Neuronal stem cell (in vitro differentiated cells): ENCODE measurements at regions not wholly inside any gene's neighbourhood (a gene's known extent, or its start where the extent isn't known, plus 50 kb on each side); places are given as distances from the start of the nearest gene placed in this dataset.
A peak's percentile ranks its signal among the peaks of the same experiment; 100 is the strongest.

Experiments used
- DNase-seq: peaks from one replicate; pipeline ENCODE4 v3.0.0-alpha.2; 2013; ENCODE audit warnings: low spot score
- H2AFZ ChIP-seq: one replicate; pipeline ENCODE4 v1.6.1; 2013; ENCODE audit warnings: mild to moderate bottlenecking, low read length, inconsistent platforms
- H2AK5ac ChIP-seq: 2 replicates; pipeline ENCODE4 v1.6.1; 2013; ENCODE audit warnings: low read depth, mild to moderate bottlenecking, inconsistent platforms, low read length, moderate library complexity, mixed read lengths
- H2BK120ac ChIP-seq: 2 replicates; pipeline ENCODE4 v1.6.1; 2013; ENCODE audit warnings: low read depth, mild to moderate bottlenecking, inconsistent platforms, low read length, moderate library complexity, mixed read lengths
- H2BK12ac ChIP-seq: one replicate; pipeline ENCODE4 v1.6.1; 2013; ENCODE audit warnings: low read length, inconsistent platforms
- H2BK15ac ChIP-seq: 2 replicates; pipeline ENCODE4 v1.6.1; 2013; ENCODE audit warnings: mild to moderate bottlenecking, low read length, inconsistent platforms, mixed read lengths
- H2BK5ac ChIP-seq: one replicate; pipeline ENCODE4 v1.6.1; 2013; ENCODE audit warnings: inconsistent platforms, mild to moderate bottlenecking, low read length, moderate library complexity
- H3K14ac ChIP-seq: one replicate; pipeline ENCODE4 v1.6.1; 2013; ENCODE audit warnings: low read length, inconsistent platforms
- H3K18ac ChIP-seq: 2 replicates; pipeline ENCODE4 v1.6.1; 2013; ENCODE audit warnings: low read length, inconsistent platforms
- H3K23ac ChIP-seq: 2 replicates; pipeline ENCODE4 v1.6.1; 2013; ENCODE audit warnings: low read depth, mild to moderate bottlenecking, mixed read lengths, low read length, inconsistent platforms; ENCODE audit not compliant: poor library complexity
- H3K27ac ChIP-seq: replicated peaks from 3 replicates; pipeline ENCODE4 v1.5.1; 2013; ENCODE audit warnings: low read length, inconsistent platforms
- H3K27me3 ChIP-seq, 3 experiments: 2 replicates each; pipeline ENCODE4 v1.6.1; 2013; ENCODE audit warnings: low read length in 3 of 3, mild to moderate bottlenecking in 2 of 3, inconsistent platforms in 1 of 3, low read depth in 1 of 3, mixed read lengths in 1 of 3, moderate library complexity in 1 of 3; ENCODE audit not compliant: control insufficient read depth in 3 of 3, insufficient read depth in 3 of 3
- H3K36me3 ChIP-seq, 2 donors: replicated peaks in 1 of 2; 2 replicates each; pipeline ENCODE4 v1.6.1; 2013; ENCODE audit warnings: low read length in 2 of 2; ENCODE audit not compliant: control insufficient read depth in 2 of 2, insufficient read depth in 2 of 2
- H3K4ac ChIP-seq: 2 replicates; pipeline ENCODE4 v1.6.1; 2013; ENCODE audit warnings: inconsistent platforms, mild to moderate bottlenecking, low read length, moderate library complexity
- H3K4me1 ChIP-seq, 2 donors: 1 replicate in 1 of 2; 2 replicates in 1 of 2; pipeline ENCODE4 v1.6.1; 2013; ENCODE audit warnings: low read length in 2 of 2, low read depth in 1 of 2; ENCODE audit not compliant: control insufficient read depth in 2 of 2, insufficient read depth in 1 of 2
- H3K4me2 ChIP-seq: one replicate; pipeline ENCODE4 v1.6.1; 2013; ENCODE audit warnings: mild to moderate bottlenecking, low read length, inconsistent platforms; ENCODE audit not compliant: insufficient read depth, poor library complexity, severe bottlenecking
- H3K4me3 ChIP-seq, 2 donors: 2 replicates each; pipeline ENCODE4 v1.5.1; 2013; ENCODE audit warnings: low read length in 2 of 2, mild to moderate bottlenecking in 2 of 2, inconsistent platforms in 1 of 2, moderate library complexity in 1 of 2
- H3K79me1 ChIP-seq: one replicate; pipeline ENCODE4 v1.6.1; 2013; ENCODE audit warnings: low read depth, mild to moderate bottlenecking, inconsistent platforms, low read length, moderate library complexity
- H3K9ac ChIP-seq: one replicate; pipeline ENCODE4 v1.6.1; 2013; ENCODE audit warnings: mild to moderate bottlenecking, low read depth, low read length, inconsistent platforms; ENCODE audit not compliant: poor library complexity
- H3K9me3 ChIP-seq, 2 donors: replicated peaks in 1 of 2; 2 replicates each; pipeline versions ENCODE3 to v1.6.1; 2013; ENCODE audit warnings: low read length in 2 of 2, mild to moderate bottlenecking in 2 of 2, inconsistent platforms in 1 of 2, low read depth in 1 of 2, mixed read lengths in 1 of 2, moderate library complexity in 1 of 2; ENCODE audit not compliant: control insufficient read depth in 2 of 2, insufficient read depth in 1 of 2
- H4K8ac ChIP-seq: one replicate; pipeline ENCODE4 v1.6.1; 2013; ENCODE audit warnings: low read depth, mild to moderate bottlenecking, inconsistent platforms, low read length, moderate library complexity
- H4K91ac ChIP-seq: one replicate; pipeline ENCODE4 v1.6.1; 2013; ENCODE audit warnings: low read length, low read depth, mild to moderate bottlenecking, inconsistent platforms; ENCODE audit not compliant: poor library complexity
- WGBS, 2 donors: extraction: QIAGEN DNeasy Blood & Tissue Kit; methylation state at CpG; one replicate each; pipeline ENCODE4 v1.1.7; 2013; ENCODE audit warnings: missing lambda C conversion rate in 2 of 2, mixed read lengths in 1 of 2; ENCODE audit not compliant: insufficient read length in 2 of 2, insufficient replicate concordance in 1 of 2; ENCODE audit errors: extremely low coverage in 2 of 2; 5-methylcytosine and 5-hydroxymethylcytosine counted together

- Histone ChIP-seq H2BK5ac (no peak overlapping the region), H4K8ac (no peak overlapping the region), H3K4me1 (peaks cover 0 to 4% of the 10 kb centered on the region in 2 donors), H4K91ac (no peak overlapping the region), H3K4me2 (no peak overlapping the region), H3K36me3 (no peaks in the 10 kb centered on the region), H2AFZ (no peak overlapping the region), H2BK120ac (no peak overlapping the region), H3K14ac (no peak overlapping the region), H3K27me3 (no peaks in the 10 kb centered on the region), H3K4ac (no peak overlapping the region), H3K79me1 (no peaks in the 10 kb centered on the region), H2AK5ac (no peak overlapping the region), H3K9me3 (no peaks in the 10 kb centered on the region), H2BK15ac (no peak overlapping the region), H3K23ac (no peak overlapping the region), H3K9ac (no peak overlapping the region), H3K27ac (no peak overlapping the region), H3K4me3 (no peak overlapping the region), H2BK12ac (no peak overlapping the region), H3K18ac (no peak overlapping the region)
- no CpG with 5 or more reads among the region's 6 CpGs for WGBS, 2 donors
- no peak for DNase-seq
These were observed 90.8 kb downstream of the TMEM30B start for GRCh38 chr14:61190341-61190740.

GRCh38 chr14:61188978-61189808 is 91.9 kb downstream of the TMEM30B start:
- DNase-seq: peak; percentile 29
- H4K8ac ChIP-seq: no peak overlapping the region
- H3K79me1 ChIP-seq: no peaks in the 10 kb centered on the region
- H2AFZ ChIP-seq: peak overlapping the region; percentile 39
- no peak overlapping the region for H2BK15ac ChIP-seq
- no peak overlapping the region for H3K14ac ChIP-seq
- peak overlapping the region; percentile 35 for H3K4me2 ChIP-seq
- no peak overlapping the region for H3K23ac ChIP-seq
- H2BK120ac ChIP-seq: no peak overlapping the region
- no peaks in the 10 kb centered on the region for H3K27me3 ChIP-seq
- H3K36me3 ChIP-seq: no peaks in the 10 kb centered on the region
- WGBS, 2 donors: no CpG with 5 or more reads among the region's 27 CpGs
- H2BK12ac ChIP-seq: no peak overlapping the region
- peaks cover 0 to 4% of the 10 kb centered on the region in 2 donors for H3K4me1 ChIP-seq
- H3K18ac ChIP-seq: no peak overlapping the region
- H3K9me3 ChIP-seq: no peaks in the 10 kb centered on the region
- H4K91ac ChIP-seq: no peak overlapping the region
- no peak overlapping the region for H3K9ac ChIP-seq
- H3K4me3 ChIP-seq: peak overlapping the region in 1 of 2 donors; percentile 57
- H2AK5ac ChIP-seq: no peak overlapping the region
- H2BK5ac ChIP-seq: no peak overlapping the region
- no peak overlapping the region for H3K4ac ChIP-seq
- H3K27ac ChIP-seq: no peak overlapping the region

- no peak overlapping the region for H4K8ac ChIP-seq
- H3K4me1 ChIP-seq: peaks cover 0 to 4% of the 10 kb centered on the region in 2 donors
- H3K9me3 ChIP-seq: no peaks in the 10 kb centered on the region
- H4K91ac ChIP-seq: no peak overlapping the region
- no peak overlapping the region for H2BK5ac ChIP-seq
- no peak overlapping the region for H3K4ac ChIP-seq
- no peak overlapping the region for H3K18ac ChIP-seq
- H2AK5ac ChIP-seq: no peak overlapping the region
- H2BK12ac ChIP-seq: no peak overlapping the region
- H2AFZ ChIP-seq: no peak overlapping the region
- H3K4me2 ChIP-seq: no peak overlapping the region
- DNase-seq: no peak
- no peak overlapping the region for H2BK15ac ChIP-seq
- H3K9ac ChIP-seq: no peak overlapping the region
- H3K79me1 ChIP-seq: no peaks in the 10 kb centered on the region
- H3K14ac ChIP-seq: no peak overlapping the region
- no peaks in the 10 kb centered on the region for H3K27me3 ChIP-seq
- no peak overlapping the region for H3K23ac ChIP-seq
- H3K4me3 ChIP-seq: no peak overlapping the region
- no peak overlapping the region for H2BK120ac ChIP-seq
- no peak overlapping the region for H3K27ac ChIP-seq
- H3K36me3 ChIP-seq: no peaks in the 10 kb centered on the region
- no CpG with 5 or more reads among the region's 21 CpGs for WGBS, 2 donors
These were observed 92.9 kb downstream of the TMEM30B start for GRCh38 chr14:61188196-61188595.

- Histone ChIP-seq H3K9me3 (no peaks in the 10 kb centered on the region), H3K4me3 (no peak overlapping the region), H3K4me1 (peaks cover 0 to 4% of the 10 kb centered on the region in 2 donors), H2AK5ac (no peak overlapping the region), H3K14ac (no peak overlapping the region), H4K91ac (no peak overlapping the region), H3K18ac (no peak overlapping the region), H2AFZ (no peak overlapping the region), H3K4me2 (no peak overlapping the region), H2BK120ac (no peak overlapping the region), H3K27ac (no peak overlapping the region), H3K4ac (no peak overlapping the region), H4K8ac (no peak overlapping the region), H2BK12ac (no peak overlapping the region), H3K9ac (no peak overlapping the region), H2BK5ac (no peak overlapping the region), H3K23ac (no peak overlapping the region), H3K36me3 (no peaks in the 10 kb centered on the region), H3K27me3 (no peaks in the 10 kb centered on the region), H2BK15ac (no peak overlapping the region), H3K79me1 (no peaks in the 10 kb centered on the region)
- no peak for DNase-seq
- no CpG with 5 or more reads among the region's 10 CpGs for WGBS, 2 donors
These were observed 93.8 kb downstream of the TMEM30B start for GRCh38 chr14:61187196-61187905.
